ENCODE measurements at regions not wholly inside any gene's neighbourhood (a gene's known extent, or its start where the extent isn't known, plus 50 kb on each side); places are given as distances from the start of the nearest gene placed in this dataset.
A peak's percentile ranks its signal among the peaks of the same experiment; 100 is the strongest.

DNA sequence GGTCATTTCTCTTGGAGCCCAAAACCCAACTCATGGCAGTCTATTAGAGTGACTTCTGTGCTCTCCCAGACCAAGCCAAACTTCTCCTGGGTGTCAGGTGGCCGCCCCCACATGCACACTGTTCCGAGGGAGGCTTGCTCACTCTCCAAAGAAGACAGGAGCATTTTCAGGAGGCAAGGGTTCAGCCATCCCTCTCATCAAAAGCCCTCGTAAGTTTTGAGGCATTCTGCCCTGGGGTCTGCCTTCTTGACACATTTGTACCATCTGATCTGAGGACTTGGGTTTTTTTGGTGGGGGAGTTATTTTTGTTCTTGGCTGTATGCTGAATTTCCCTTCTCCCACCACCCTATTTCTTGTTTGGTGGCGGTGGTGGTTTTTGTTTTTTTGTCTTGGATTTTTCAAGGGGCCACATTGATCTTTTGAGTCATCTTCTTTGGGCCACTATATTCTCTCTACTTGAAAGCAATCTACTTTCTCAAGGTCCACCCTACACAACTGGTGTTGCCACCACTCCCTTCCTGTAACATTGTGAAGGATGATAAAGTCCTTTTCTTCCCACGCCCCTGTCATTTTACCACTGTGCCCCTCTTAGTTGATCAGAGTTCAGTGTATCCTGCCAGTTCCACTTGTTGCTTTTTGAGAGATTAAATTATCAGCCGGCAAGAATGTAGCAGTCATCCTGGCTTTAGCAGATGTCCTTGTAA, 255.8 kb downstream of the CYP26B1 start:
- no peak for DNase-seq (ENCODE audit: low spot score)

DNA sequence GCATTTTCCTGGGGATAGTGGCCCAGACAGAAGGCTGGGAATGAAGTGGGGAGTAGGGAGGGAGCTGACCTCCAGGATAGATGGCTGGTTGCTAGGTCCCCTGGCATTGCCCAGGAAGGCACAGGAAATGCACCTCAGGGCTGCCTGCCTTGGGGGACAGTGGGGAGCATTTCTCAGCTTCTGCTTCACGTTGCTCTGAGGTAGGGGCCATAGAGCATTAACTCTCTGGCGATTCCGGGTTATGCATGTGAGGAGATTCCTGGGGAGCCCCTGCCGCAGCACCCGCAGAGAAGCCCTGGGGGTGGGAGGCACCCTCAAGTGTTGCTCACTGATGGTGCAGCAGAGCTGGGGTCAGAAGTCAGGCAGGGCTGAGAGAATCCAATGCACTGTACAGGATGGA, 256.5 kb downstream of the CYP26B1 start:
- no peak for DNase-seq (ENCODE audit: low spot score)

DNA sequence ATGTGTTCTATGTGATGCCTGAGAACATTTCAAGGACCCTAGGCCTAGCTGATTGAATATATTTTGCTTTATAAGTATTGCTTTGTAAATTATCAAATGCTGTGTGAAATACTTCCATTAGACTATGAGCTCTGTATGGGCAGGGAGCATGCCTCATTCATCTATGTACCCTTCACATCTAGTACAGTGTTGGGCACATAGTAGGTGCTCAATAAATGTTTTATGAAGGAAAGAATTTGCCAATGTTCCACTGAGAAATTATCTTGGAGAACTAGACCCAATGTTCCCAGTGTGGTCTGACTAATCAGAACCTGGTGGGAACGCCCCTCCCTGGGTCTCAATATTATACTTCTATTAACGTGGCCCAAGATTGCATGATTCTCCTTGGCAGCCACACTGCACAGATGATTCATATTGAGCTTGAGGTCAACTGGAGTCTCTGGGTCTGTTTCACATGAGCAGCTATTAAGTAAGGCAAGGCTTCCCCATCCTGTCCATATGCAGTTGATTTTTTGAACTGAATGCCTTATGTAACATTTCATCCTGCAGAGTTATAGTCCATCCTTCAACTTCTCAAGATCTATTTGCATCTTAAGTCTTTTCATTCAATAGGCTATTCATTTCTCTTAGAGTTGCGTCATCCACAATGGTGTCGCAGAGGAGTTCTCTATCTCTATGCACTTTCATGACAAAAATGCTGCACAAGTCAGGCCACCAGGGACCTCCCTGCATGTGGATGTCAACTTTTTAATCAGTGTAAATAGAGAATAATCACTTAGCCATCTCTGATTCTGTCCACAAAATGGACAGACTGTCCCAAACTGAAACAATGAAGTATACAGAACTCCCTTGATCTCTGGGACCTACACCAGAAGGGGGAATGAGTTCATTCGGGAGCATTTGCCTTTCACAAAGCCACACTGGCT, 257.6 kb downstream of the CYP26B1 start:
- DNase-seq (ENCODE audit: low spot score): no peak

DNA sequence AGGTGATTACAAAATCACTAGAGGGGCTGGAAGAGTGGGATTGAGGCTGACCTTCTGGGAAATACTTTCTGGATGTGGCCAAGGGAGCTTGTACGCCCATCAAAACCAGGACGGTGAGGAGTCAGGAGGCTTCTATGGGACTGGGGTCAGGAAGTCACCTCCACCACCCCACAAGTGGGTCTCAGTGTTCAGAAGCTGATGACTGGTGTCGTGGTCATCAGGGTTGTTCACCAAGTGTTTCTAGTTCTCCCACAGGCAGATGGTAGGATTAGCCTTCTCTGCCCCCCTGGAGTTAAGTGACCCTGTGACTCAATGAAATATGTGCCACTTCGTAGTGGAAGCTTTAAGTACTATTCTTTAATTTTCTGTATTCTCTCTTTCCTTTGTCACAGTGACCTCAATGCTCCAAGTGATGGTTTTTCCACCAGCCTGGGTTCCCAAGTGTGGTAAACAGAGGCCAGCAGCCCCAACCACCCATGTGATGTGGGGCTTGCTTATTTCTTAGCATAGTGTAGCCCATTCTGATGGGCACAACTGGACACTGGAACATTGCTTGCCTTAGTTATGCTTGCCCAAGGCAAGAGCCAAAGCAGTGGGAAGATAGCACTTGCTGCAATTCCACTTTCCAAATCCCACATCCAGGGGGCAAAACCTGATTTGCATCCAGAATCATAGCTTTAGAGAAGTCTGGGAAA, 258.8 kb downstream of the CYP26B1 start:
- no peak for DNase-seq (ENCODE audit: low spot score)

DNA sequence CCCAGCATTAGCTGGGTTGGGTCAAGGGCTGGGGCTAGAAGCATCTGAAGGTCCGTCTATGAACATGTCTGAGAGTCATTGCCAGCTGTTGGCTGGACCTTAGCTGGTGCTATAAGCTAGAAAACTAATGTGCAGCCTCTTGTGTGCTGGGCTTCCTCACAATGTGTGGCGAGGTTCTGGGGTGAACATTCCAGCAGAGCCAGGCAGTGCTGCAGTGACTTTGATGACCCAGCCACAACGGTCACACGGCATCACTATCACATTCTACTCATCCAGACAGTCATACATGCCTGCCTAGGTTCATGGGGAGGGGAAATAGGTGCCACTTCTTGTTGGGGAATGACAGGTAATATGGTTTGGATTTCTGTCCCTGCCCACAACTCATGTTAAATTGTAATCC, 260.5 kb downstream of the CYP26B1 start:
- DNase-seq (ENCODE audit: low spot score): no peak

DNA sequence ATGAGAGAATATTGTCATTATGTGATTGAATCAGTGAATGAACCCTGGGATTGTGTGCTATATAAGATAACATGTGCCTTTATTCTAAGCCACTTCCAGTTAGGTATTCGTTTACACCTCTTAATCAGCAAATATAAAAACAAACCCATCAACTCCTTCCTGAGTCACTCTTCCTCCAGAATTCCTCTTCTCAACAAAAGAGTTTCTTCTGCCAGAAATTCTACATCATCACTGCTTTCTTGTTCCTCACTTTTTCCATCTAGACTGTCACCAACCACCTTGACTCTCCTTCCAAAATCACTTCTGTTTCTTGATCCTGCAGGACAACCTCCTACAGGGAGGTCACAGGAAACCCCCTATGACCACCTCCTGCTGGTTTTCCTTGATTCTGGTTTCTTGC, 261.4 kb downstream of the CYP26B1 start:
- DNase-seq (ENCODE audit: low spot score): no peak

DNA sequence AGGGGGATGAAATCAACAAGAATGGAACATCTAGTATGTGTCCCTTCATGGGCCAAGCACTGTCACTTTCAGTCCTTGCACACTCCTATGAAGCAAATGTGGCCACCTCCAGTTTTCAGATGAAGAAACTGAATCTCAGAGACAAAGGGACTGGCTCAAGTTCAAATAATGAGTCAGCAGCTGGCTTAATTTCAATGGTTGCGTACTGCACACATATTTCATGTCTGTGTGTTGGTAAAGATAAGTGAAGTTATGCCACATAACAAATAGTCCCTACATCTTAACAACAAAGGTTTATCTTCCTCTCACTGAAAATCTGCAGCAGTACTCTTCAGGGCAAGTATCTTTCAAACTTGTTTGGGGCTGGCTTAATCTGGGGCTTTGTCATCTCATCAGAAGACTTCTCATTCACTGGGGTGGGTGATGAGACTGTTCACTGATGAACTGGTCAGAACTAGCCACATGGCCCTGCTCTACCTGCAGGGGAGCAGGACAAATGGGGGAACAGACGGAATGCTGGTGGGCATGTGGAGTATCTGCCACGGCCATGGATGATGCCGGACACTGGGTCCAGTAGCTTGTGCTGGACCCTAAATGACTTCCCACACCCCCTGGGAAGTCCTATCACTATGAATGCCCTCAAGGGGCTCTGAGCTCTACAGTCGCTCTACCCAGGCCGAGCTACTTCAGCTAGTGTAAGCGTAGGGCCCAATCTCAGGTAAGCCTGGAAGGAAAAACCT, 263.2 kb downstream of the CYP26B1 start:
- DNase-seq (ENCODE audit: low spot score): no peak

DNA sequence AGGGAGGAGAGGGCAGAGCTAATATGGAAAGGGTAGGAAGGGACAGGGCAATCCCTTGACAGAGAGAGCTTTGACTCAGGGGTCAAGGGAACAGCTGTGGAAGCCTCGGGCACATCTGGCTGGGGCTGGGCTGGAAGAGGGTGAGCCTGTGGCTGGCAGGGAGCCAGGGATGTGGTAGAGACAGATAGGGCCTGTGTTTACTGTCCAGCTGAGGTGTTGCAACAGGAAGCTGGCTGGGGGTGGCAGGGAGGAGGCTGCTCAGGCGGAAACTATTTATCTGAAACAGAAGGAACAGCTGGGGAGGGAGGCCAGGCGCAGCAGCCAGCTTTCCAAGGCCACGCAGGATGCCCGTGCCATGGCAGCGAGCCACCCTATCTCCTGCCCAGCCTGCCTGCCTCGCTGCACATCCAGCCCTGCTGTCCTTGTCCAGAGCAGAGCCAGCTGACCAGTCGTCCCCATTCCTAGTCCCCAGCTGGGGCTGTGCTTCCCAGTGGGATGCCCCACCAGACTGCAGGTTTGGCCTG, 264.7 kb downstream of the CYP26B1 start:
- peak; percentile 68 for DNase-seq (ENCODE audit: low spot score)

DNA sequence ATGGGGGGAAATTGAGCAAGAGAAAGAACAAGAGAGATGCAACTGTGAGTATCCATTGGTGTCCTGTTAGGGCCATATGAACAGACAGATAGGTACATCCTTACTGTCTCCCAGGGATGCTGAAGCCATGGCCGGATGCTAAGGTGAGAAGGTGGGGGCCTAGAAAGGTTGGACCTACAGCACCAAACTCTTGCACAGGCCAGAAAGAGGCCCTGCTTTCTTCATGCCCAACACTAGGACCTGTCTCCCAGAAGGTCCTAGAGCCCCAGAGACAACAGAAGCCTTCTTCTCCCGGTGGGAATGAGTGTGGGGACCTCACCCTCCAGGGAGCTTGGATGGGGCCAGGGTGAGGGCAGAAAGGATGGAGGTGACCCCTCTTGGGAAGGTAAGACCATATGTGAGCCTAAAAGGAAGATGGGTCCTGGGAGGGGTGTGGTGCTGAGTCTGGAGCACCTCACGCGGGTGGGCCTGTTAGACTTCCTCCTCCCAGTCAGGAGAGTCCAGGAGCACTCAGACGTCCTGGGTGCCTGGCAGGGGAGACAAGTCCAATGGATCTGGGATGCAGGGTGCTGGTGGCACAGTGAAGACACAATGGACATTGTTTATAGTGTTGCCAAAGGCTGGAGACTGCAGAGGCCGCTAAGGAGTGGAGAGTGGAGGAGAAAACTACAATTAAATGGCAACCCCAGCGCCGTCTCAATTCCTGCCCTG, 265.3 kb downstream of the CYP26B1 start:
- no peak for DNase-seq (ENCODE audit: low spot score)

DNA sequence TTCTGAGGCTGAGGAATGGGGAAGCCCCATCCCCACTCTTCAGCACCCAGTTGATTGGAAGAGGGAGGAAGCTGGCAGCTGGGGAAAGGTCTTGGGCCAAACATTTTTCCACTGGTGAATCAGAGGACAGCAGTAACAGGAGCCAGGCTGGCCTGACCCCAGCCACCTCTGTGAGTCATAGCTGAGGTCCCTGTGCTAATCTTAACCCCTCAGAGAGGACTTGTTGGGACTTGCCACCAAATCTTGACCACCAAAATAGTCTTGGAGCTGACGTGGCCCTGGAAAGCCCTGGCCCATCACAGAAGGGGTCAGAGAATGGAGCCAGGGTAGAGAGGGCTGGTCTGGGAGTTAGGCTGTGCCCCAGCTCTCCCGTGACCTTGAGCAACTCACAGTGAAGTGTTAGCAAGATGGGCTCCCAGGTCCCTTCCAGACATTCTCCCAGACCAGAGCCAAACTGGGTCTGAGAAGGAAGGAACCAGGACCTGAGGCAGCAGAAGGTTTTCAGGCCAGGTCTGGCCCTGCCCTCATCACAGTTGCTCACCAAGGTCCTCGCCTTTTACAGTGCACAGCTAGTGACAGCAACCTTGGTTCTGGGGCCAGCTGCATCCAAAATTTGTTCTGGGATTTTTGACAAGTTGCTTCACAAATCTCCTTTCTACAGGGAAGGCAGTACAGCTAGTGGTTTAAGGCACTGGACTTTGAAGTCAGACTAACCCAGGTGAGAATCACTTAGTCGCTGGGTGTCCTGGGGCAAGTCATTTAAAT, 266.6 kb downstream of the CYP26B1 start:
- DNase-seq (ENCODE audit: low spot score): no peak

DNA sequence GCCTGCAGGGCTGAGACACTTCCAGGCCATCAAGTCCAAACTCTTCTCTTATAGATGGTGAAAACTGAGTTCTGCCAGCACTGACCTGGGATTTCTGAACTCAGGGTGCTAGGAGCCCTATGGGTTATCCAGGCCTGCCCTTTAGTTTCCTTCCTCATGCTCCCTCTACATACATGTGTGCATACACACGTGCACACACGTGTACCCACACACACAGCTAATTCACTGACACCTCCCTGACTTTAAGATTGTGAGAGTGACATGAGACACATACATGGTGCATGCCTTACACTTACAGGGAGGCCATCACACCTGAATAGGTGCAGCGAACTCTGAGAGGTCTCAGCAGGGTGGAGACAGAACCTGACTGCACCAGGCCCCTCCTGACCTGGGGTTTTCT, 267.4 kb downstream of the CYP26B1 start:
- no peak for DNase-seq (ENCODE audit: low spot score)

DNA sequence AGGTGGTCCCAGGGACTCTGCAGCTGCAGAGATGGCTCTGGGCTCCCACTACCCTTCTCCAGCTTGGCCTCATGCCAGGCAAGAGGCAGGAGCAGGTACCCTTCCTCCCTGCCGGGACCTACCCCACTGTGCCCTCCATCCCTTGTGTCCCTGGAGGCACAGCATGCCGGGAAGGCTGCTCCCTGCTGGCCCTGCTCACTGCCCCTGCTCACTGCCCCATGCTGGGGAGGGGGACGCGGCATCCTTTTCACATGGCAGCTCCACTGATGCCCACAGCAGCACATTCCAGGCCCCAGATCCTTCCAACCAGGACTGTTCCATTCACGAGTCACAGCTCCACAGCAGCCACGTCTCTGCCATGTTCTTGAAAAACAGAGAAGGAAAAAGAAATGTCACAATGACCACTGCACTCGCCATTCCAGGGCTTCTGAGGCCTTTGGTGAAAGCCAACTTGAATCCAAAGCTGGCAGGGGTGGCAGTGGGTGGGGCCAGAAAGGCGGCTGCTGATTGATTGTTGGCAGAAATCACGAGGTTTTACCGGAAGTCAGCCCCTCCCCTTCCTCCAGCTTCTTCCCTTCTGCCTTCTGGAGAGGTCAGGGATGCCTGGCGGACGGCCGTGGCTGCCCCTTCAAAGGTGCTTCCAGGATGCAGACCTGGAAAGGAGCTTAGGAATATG, 268.0 kb downstream of the CYP26B1 start:
- DNase-seq (ENCODE audit: low spot score): no peak

DNA sequence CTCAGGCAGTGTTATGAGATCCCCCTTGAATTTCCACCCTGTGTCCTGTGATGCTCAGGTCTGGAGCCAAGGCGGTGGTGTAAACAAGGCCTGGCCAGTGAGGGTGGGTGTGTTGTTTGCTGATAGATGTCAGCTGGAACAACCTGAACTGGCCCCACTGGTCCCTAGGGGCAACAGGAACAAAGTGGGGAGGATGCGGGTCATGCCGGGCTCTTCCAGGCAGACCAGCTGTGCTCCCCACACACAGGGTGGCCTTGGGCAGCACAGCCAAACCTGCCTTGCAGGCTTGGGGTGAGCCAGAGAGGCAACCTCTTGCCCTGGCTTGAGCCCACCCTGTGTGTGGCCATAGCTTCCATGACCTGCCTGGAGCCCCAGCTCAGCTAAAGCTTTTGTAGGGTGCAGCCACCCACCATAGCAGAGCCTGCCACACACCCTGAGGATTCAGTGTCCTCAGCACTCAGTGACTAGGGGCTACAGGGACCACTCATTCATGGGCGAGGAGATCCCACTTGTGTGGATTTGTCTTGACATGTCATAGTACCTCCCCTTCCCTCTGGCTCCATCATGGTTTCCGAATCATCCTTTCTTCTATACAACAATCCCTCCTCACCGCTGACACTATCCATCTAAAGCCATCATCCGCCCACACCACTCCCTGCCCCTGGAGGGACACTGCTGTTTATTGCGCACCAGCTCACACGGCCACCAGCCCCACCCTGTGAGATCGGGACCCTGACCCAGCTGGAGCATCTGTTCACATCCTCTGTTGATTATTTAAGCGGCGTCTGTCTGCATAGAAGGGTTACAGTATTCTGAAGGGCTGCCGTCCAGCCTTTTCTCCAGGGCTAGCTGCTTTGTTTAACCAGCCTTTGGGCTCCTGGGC, 268.8 kb downstream of the CYP26B1 start:
- DNase-seq (ENCODE audit: low spot score): no peak

DNA sequence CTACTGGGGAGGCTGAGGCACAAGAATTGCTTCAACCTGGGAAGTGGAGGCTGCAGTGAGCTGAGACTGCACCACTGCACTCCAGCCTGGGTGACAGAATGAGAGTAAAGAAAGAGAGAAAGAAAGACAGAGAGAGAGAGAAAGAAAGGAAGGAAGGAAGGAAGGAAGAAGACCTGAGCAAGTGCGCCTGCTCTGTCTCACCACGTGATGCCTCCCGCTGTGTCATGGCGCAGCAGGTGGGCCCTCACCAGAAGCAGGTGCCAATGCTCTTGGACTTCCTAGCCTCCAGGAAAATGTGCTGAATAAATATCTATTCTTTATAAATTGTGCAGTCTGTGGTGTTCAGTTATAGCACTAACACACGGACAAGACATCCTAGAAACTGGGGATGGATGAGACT, 270.0 kb downstream of the CYP26B1 start:
- DNase-seq (ENCODE audit: low spot score): no peak

DNA sequence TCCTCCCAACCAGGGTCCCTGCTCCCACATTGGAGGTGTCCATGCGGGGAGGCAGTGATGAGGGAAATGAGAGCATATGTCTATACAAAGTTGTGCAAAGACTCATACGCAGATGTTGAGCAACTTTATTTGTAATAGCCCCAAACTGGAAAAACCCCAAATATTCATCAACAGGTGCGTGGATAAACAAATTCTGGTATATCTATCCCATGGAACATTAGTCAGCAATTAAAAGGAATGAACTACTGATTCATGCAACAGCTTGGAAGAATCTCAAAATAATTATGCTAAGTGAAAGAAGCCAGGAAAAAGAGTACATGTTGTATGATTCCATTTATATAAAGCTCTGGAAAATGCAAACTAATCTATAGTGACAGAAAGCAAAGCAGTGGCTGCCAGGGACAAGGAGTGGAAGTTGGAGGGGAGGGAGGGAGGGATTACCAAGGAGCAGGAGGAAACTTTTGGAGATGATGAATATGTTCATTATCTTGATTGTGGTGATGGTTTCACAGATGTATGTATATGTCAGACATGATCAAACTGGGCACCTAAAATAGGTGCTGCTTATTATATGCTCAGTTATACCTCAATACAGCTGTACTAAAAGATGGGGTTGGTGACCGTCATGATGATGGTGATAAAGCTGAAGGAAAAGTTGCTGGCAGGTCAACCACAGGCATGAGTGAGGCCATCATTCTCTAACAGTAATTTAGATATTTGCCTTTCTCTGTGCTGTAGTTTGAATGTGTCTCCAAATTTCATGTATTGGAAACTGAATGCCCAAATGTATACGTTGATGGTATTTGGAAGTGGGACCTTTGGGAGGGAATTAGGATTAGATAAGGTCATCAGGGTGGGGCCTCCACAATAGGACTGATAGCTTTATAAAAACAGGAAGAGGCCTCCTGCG, 270.9 kb downstream of the CYP26B1 start:
- DNase-seq (ENCODE audit: low spot score): no peak

DNA sequence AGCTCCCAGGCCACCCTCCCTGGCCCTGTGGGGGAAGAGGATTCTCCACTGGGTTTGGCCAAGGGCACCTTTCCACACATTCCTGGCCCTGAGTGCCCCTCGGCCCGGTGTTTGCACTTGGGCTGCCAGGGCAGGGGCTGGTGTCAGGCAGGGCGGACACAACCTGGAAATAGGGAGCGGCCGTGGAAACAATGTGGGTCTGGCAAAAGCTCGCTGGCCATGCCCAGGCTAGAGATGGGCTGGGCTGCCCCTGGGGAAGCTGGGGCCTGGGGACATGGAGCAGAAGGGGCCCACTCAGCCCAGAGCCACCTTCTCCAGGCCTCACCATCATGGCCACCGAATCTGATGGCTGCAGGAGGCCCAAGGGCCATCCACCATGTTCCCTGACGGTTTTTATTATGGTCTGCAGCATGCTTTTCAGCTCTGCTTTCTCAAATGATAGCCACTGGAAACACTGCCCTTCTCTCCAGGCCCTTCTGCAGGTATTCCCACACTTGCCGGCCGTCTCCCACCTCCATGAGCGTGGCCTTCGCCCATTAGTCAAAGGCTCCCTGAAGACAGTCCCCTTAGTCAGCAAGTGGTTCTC, 275.1 kb downstream of the CYP26B1 start:
- DNase-seq (ENCODE audit: low spot score): no peak

DNA sequence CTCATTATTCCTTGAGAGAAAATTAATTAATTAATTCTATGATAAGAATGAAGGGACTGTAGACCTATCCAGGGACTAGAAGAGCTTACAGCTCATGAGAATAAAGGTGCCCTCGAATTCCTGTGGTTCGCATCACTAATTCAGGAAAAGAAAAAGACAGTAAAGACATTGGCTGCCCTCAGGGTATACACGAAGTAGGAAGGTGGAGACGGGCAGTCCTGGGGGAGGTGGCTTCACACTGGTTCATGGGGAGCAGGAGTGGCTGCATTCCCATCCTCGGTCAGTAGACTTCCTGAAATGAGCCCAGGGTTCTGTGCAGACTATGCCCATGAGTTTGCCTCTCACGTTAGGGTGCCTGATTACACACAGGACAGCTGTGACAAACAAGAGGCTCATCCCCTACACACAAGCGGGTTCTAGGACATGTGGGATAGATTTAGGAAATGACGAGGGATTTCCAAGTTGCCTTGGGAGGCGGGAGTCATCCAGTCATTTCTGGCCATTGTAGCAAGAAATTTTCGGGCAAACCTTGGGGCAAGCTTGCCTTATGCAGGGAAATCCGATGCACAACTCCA, 282.2 kb downstream of the CYP26B1 start:
- DNase-seq (ENCODE audit: low spot score): no peak
